ENCODE measurements at regions not wholly inside any gene's neighbourhood (a gene's known extent, or its start where the extent isn't known, plus 50 kb on each side); places are given as distances from the start of the nearest gene placed in this dataset.
A peak's percentile ranks its signal among the peaks of the same experiment; 100 is the strongest.

DNA sequence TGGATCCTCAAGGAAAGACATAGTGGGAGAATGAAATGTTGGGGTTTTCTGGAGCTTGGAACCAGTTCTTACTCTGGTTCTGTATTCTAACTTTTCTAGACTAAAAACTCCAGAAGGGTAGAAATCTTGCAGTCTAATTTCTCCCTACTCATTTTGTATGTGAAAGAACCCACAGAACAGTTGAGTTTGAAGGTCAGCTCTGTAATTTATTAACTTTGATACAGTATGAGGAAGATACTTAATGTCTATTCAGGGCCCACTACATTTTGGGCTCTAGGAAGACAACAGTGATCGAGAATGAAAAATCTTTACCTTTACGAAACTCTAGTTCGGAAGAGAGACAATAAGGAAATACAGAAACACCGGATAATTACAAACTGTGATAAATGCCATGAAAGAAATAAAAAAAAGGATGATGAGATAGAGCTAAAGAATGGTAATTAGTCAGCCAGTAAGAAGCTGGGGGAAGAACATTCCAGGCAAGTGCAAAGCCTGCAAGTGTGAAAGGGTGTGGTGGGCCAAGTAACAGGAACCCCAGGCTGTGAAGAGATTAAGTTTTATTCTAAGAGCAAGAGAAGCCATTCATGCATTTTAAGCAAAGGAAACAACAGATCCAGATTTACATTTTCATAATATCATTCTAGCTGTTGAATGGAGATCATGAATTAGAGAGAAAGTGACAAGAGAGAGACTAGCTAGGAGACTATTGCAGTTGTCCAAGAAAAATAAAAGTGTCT is 159.9 kb upstream of the HMCN1 start:
- DNase-seq, result no peak

- DNase-seq, result no peak
Observed at GRCh38 chr1:185573677-185574076, 160.5 kb upstream of the HMCN1 start.

DNA sequence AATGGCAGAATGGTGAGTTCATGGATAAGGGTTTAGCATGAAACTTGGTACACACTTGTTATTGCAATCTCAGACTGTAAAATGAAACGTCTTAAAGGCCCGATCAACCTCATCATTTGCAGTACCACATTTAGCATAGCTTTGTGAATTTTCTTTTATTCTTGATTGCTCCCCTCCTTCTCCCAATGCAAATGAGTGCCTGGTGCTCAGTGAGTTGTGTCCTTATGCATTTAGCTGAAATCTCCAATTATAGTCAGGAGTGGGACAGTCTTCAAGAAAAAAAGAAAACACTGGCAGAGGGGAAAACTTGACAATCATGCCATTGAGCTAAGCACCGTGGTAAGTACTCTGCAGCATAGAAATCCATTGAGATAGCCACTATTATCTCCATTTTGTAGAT is 161.0 kb upstream of the HMCN1 start:
- DNase-seq, result no peak

DNA sequence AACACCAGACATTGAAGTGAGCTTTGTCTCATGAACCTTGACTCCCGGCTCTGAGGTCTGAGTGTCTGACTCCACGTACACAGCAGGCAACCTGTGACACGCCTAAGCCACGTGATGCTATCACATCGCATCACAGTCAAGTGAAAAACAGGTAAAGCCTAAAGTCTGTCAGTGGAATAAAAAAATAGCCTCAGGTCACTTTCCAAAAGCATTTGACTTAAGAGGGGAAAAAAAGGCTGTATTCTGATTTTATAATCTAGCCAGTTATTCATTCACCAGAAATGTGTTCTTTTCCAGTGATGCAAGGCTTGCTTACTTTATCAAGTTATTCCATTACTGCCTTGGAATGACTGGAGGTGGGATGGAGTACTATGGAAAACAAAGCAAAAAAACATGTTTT is 163.2 kb upstream of the HMCN1 start:
- DNase-seq, result peak; percentile 27

DNA sequence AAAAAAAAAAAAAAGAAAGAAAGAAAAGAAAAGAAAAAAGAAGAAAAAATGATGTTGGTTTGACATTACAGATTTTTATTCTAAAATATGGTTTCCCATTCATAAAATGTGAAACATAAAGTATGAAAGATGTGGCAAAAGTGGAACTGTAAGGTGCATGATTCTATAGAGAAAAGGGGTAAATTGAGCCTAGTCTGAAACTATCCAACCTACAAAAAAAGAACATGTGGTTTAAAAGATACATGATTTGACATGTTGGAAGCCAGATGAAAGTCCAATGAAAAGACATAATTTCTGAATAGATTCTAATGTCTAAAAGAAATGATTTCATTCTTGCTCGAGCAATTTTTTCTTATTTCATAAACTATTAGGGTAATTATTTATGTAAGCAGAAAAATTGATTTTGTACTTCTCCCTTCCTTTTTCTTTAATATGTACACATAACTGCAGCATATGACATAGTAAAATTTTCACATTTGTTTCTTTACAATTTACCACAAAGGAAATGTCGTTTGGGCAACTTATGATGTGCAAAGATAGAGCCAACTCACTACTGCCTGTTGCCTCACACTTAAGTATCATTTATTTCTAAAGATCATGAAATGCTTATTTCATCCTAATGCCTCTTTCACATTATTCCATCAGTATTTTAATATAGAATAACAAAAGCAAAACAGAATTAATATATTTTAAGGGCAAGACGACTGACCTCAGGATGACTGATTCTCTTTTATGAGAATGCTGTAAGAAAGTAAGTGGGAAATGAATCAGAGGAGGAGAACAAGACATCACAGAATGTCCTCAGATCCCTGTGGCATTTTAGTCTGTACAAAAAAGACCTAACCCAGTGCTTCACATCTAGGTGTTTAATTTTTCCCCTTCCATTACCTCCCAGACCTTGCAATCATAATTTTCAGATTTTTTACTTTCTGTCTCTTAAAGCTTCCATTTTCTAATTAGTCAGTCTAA is 165.8 kb upstream of the HMCN1 start:
- DNase-seq, result no peak

- peak; percentile 12 for DNase-seq
Observed at GRCh38 chr1:185567440-185567839, 166.8 kb upstream of the HMCN1 start.

- DNase-seq, result peak; percentile 60
Observed at GRCh38 chr1:185566995-185567394, 167.2 kb upstream of the HMCN1 start.

GRCh38 chr1:185565302-185565701 is 168.9 kb upstream of the HMCN1 start:
- DNase-seq, result no peak

GRCh38 chr1:185564816-185565215 is 169.4 kb upstream of the HMCN1 start:
- DNase-seq, result no peak

DNA sequence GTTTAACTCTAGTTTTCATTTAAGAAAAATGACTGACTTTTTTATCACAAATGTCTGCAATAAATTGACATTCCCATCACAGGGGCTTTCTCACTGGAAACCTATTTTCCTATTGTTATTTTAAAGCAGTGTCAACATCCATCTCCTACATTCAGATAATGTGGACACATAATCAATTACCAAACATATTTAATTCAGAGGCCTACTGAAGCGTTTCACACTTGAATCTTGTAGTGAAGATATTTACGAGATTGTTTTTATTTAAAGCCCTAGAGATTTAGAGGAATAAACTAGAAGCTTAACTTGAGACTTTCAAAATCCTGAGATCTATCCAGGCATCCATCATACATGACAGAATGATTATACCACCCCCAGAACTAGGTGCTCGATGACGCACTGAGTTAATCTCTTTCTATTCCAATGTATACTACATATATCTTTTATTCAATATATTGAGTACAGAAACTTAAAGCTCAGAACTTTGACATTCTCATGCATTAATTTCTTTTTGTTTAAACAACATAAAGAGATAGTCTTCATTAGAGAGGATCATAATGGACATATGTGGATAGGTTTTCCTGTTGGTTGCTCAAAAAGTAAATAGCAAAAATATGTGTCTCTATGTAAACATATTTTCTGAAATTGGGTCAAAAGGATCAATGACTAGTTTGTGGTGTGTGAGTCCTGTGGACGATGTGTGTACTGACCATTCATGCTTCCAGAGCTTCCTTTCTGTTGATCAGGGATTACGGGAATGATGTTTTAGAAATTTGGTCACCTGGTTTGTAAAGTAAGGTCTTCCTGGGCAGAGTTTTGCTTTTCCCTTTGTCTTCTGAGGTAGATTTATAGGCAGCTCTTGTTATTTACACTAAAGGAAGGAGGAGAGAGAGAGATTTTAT is 171.5 kb upstream of the HMCN1 start:
- DNase-seq, result no peak

- DNase-seq, result no peak
Observed at GRCh38 chr1:185561629-185562028, 172.6 kb upstream of the HMCN1 start.

GRCh38 chr1:185560760-185561159 is 173.4 kb upstream of the HMCN1 start:
- DNase-seq, result peak; percentile 13

DNA sequence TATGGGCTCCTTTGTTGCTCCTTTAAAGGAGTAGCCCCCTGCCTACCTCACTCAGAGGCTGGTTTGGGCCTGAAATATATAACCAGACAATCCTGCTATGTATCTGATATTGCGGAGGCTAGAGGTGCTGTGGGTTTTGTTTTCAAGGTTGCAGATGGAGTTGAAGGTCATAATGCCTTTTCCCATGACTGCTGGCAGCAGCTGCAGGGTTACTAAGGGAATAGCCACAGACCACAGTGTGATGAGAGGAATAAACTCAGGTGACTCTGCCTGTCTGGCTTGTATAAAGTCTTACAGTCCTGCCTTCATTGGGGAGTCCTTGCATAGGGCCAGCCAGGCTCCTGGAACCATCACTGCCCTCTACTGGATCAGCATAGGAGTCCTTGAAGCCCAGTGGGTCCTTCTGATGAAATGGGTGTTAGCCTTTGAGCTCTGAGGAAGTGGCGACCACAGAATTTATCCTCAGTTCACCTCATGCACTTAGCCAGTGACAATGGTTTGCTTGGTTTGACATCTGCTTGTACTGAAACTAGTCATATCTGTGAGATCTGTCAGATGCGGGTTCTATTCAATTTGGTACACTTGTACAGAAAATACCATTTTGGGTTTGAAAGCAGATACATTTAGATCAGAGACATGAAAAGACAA is 174.4 kb upstream of the HMCN1 start:
- peak; percentile 47 for DNase-seq

GRCh38 chr1:185559151-185559550 is 175.0 kb upstream of the HMCN1 start:
- no peak for DNase-seq

GRCh38 chr1:185556561-185556960 is 177.6 kb upstream of the HMCN1 start:
- no peak for DNase-seq

DNA sequence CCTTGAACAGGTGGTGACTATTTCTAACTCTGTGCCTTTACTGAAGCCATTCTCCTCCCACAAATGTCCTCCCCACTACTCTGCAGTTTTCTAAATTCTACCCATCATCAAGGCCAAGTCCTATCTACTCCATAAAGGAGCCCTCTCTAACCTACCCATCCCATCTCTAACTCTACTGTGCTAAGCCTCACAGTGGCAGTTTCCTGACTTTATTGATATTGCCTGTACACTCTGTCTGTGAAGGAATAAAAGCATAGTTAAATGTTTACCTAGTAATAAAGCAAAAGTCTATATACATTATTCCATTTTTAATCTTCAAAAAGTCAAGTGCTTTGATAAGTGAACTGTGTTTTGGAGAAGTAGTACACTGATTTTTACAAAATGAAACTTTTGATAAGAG is 178.4 kb upstream of the HMCN1 start:
- DNase-seq, result no peak

DNA sequence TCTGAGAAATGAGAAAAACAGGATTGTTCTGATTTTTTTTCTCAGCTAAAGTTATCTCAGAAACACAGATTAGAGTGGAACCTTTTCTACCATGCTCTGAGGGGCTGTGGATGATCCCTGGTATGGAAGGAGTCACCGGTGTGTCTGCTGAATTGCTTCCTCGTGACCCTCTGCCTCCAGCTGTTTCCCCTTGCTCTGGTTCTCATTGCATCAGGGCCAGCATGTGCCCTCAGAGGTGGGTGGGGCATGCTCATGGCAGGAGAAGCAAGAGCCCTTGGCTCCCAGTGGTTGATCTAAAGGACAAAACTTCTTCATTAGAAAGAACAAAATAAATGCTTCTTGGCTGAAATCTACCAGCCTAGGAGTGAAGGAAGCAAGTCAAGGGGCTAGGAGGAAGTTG is 183.2 kb upstream of the HMCN1 start:
- DNase-seq, result no peak

DNA sequence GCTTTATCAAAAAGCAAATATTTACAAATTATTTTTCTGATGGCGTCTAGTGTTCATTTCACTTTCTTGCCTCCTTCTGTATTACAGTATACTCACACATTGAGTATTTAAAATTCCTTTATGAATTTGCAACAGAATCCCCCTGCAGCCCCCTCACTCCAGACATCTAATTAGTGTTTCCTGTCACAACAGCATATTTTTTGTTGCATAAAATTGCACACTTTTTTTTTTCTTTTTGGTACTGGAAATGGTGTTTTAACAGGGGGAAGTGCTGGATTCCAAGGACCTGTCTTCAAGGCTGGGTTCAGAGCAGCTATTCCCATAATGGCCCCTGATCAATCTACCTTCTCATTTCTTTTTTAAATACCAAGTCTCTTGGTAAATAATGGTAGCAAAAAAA is 184.3 kb upstream of the HMCN1 start:
- no peak for DNase-seq

DNA sequence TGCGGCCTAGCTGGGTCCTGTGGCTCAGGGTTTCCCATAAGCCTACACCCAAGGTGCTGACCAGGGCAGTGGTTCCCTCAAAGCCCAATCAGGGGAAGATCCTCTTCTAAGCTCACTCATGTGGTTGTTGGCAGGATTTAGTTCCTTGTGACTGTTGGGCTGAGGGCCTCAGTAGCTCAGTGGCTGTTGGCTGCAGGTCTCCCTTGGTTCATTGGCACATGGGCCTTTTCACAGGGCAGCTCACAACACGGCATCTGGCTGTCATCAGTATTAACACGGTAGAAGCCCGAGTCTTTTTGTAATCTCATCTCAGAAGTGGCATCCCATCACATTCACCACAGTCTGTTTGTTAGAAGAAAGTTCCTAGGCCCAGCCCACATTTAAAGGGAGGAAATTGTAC is 188.2 kb upstream of the HMCN1 start:
- DNase-seq, result no peak

DNA sequence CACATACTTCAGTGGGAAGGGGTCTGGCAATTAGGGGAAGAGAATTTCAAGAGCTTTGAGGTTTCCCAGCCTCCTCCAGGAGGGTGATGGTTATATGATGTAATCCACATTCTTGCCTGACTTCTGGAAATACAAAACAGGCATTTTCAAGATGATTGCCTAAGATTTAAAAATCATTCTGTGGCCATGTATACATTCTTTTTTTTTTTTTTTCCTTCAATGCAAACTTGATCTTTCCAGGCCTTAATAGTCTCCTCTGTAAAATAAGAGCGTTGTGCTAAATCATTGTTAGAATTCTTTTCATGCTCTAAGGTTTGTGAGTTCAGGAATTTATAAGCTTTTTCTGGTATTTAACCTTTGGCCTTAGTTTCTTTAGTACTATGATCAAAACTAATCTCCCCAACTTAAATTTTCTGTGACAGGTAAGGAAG is 192.3 kb upstream of the HMCN1 start:
- no peak for DNase-seq

DNA sequence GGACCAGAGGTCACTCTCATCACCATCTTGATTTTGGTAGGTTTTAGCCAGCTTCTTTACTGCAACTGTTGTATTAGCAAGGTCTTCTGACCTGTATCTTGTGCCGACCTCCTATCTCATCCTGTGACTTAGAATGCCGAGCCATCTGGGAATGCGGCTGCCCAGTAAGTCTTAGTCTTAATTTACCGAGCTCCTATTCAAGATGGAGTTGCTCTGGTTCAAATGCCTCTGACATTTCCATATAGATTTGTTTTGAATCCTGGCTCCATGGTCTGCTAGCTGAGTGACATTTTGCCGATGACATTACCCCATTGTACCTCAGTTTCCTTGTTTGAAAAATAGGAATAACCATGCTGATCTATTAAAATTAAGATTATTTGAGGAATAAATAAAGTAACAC is 193.9 kb upstream of the HMCN1 start:
- DNase-seq, result no peak

- DNase-seq, result peak; percentile 6
Observed at GRCh38 chr1:185539277-185539943, 194.8 kb upstream of the HMCN1 start.
